Neural progenitor cell (in vitro differentiated cells): ENCODE measurements at regions not wholly inside any gene's neighbourhood (a gene's known extent, or its start where the extent isn't known, plus 50 kb on each side); places are given as distances from the start of the nearest gene placed in this dataset.
"Not testable (repeated sequence)": the region's sequence is repeated elsewhere in the genome, so short reads cannot be mapped to it uniquely, and the experiment has no call there.

Source experiments
- EZH2 ChIP-seq: fragments of 200-600 bp; sonication (generic); IDR thresholded peaks from 2 replicates; pipeline ENCODE4 v1.6.1; 2017; ENCODE audit warnings: antibody characterized with exemption, mild to moderate bottlenecking, moderate library complexity
- TF ChIP-seq, protein P1 (sequence below): fragments of 200-600 bp; sonication (generic); IDR thresholded peaks from 2 replicates; pipeline ENCODE4 v1.5.1; 2017; ENCODE audit warnings: antibody characterized with exemption, mild to moderate bottlenecking

DNA sequence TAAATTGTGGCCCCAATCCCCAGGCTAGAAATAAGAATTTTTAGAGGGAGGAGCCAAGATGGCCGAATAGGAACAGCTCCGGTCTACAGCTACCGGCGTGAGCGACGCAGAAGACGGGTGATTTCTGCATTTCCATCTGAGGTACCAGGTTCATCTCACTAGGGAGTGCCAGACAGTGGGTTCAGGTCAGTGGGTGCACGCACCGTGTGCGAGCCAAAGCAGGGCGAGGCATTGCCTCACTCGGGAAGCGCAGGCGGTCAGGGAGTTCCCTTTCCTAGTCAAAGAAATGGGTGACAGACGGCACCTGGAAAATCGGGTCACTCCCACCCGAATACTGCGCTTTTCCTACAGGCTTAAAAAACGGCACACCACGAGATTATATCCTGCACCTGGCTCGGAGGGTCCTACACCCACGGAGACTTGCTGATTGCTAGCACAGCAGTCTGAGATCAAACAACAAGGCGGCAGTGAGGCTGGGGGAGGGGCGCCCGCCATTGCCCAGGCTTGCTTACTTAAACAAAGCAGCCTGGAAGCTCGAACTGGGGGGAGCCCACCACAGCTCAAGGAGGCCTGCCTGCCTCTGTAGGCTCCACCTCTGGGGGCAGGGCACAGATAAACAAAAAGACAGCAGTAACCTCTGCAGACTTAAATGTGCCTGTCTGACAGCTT lies 257.7 kb upstream of the MEIS1 start:
- TF ChIP-seq, protein P1, sequence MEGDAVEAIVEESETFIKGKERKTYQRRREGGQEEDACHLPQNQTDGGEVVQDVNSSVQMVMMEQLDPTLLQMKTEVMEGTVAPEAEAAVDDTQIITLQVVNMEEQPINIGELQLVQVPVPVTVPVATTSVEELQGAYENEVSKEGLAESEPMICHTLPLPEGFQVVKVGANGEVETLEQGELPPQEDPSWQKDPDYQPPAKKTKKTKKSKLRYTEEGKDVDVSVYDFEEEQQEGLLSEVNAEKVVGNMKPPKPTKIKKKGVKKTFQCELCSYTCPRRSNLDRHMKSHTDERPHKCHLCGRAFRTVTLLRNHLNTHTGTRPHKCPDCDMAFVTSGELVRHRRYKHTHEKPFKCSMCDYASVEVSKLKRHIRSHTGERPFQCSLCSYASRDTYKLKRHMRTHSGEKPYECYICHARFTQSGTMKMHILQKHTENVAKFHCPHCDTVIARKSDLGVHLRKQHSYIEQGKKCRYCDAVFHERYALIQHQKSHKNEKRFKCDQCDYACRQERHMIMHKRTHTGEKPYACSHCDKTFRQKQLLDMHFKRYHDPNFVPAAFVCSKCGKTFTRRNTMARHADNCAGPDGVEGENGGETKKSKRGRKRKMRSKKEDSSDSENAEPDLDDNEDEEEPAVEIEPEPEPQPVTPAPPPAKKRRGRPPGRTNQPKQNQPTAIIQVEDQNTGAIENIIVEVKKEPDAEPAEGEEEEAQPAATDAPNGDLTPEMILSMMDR, result not testable (repeated sequence)
- not testable (repeated sequence) for TF ChIP-seq EZH2
